Endothelial cell of umbilical vein (primary cell): ENCODE measurements at regions not wholly inside any gene's neighbourhood (a gene's known extent, or its start where the extent isn't known, plus 50 kb on each side); places are given as distances from the start of the nearest gene placed in this dataset.

Experiments used
- BruUV-seq: library from RNA; stranded (reverse); fragments of 400-500 nt; replicated peaks from 2 replicates; lab custom pipeline; 2021; lab: Mats Ljungman, UMichigan
- CTCF ChIA-PET: fragments of 300-600, 350-600 bp; sonication (Branson Sonifier 250); formaldehyde crosslinking; loops from one replicate; lab custom pipeline; 2021; ENCODE audit warnings: antibody characterized with exemption, inconsistent platforms; lab: Charles Lee
- POLR2A ChIA-PET: fragments of 300-600, 350-600 bp; sonication (Branson Sonifier 250); formaldehyde crosslinking; loops from one replicate; lab custom pipeline; 2021; ENCODE audit warnings: antibody characterized with exemption, inconsistent platforms; lab: Charles Lee
- DNase-seq: peaks from one replicate; pipeline ENCODE4 v3.0.0-alpha.2; 2011; ENCODE audit warnings: low read depth, low spot score
- FAIRE-seq: peaks from 2 replicates; lab custom pipeline; 2011; peaks lifted over from hg19 to GRCh38; lab: Jason Lieb, UNC
- H2AFZ ChIP-seq: 2 replicates; pipeline ENCODE4 v1.6.0; 2012; ENCODE audit warnings: low read depth, low read length, control low read depth, inconsistent platforms
- H3K27ac ChIP-seq: 2 replicates; pipeline ENCODE4 v1.5.1; 2011; ENCODE audit warnings: low read depth, mild to moderate bottlenecking, control low read depth, low read length, moderate library complexity; ENCODE audit not compliant: insufficient read depth
- H3K27me3 ChIP-seq, 2 experiments: 2 replicates each; pipeline versions ENCODE4 v1.6.0 to v1.6.1; 2011; ENCODE audit warnings: low read length in 2 of 2, mixed read lengths in 1 of 2; ENCODE audit not compliant: control insufficient read depth in 2 of 2, insufficient read depth in 2 of 2
- H3K36me3 ChIP-seq, 2 experiments: 2 replicates in 1 of 2; 3 replicates in 1 of 2; pipeline ENCODE4 v1.5.1; 2011; ENCODE audit warnings: low read length in 2 of 2, mild to moderate bottlenecking in 1 of 2, moderate library complexity in 1 of 2; ENCODE audit not compliant: control insufficient read depth in 2 of 2, insufficient read depth in 2 of 2; ENCODE audit errors: extremely low read depth in 1 of 2
- H3K4me1 ChIP-seq: 3 replicates; pipeline ENCODE4 v1.5.1; 2011; ENCODE audit warnings: mild to moderate bottlenecking, low read length; ENCODE audit not compliant: control insufficient read depth, insufficient read depth; ENCODE audit errors: extremely low read depth
- H3K4me2 ChIP-seq: 2 replicates; pipeline ENCODE4 v1.6.1; 2011; ENCODE audit warnings: low read length, control low read depth, mixed read lengths; ENCODE audit not compliant: insufficient read depth
- H3K4me3 ChIP-seq, 3 experiments: fragments of 200-600 bp in 1 of 3; sonication (generic), shearing (Covaris generic) in 1 of 3; replicated peaks in 1 of 3; 2 replicates each; pipeline ENCODE4 v1.5.1; 2011 to 2016; ENCODE audit warnings: control low read depth in 3 of 3, low read length in 3 of 3, mild to moderate bottlenecking in 2 of 3, inconsistent platforms in 1 of 3, low read depth in 1 of 3, moderate library complexity in 1 of 3; ENCODE audit not compliant: insufficient read depth in 1 of 3
- H3K79me2 ChIP-seq: 2 replicates; pipeline ENCODE4 v1.6.0; 2012; ENCODE audit warnings: low read length, inconsistent platforms; ENCODE audit not compliant: control insufficient read depth, insufficient read depth
- H3K9ac ChIP-seq: replicated peaks from 2 replicates; pipeline ENCODE3; 2011; ENCODE audit warnings: low read length, control low read depth; ENCODE audit not compliant: insufficient read depth; ENCODE audit errors: extremely low read depth
- H3K9me1 ChIP-seq: replicated peaks from 3 replicates; pipeline ENCODE4 v1.6.0; 2011; ENCODE audit warnings: mild to moderate bottlenecking, low read length; ENCODE audit not compliant: control insufficient read depth, insufficient read depth; ENCODE audit errors: extremely low read depth
- H3K9me3 ChIP-seq: replicated peaks from 2 replicates; pipeline ENCODE4 v1.5.1; 2012; ENCODE audit warnings: low read length, inconsistent platforms; ENCODE audit not compliant: control insufficient read depth, insufficient read depth
- H4K20me1 ChIP-seq: replicated peaks from 2 replicates; pipeline ENCODE3; 2011; ENCODE audit warnings: mild to moderate bottlenecking, low read length; ENCODE audit not compliant: control insufficient read depth, insufficient read depth; ENCODE audit errors: extremely low read depth
- CTCF ChIP-seq, 2 donors: IDR thresholded peaks; 1 replicate in 1 of 2; 2 replicates in 1 of 2; pipeline ENCODE4 v1.5.1; 2011; ENCODE audit warnings: low read length in 2 of 2, mild to moderate bottlenecking in 2 of 2, moderate library complexity in 2 of 2, control low read depth in 1 of 2, inconsistent platforms in 1 of 2, low read depth in 1 of 2; ENCODE audit not compliant: insufficient read depth in 1 of 2; ENCODE audit errors: extremely low read depth in 1 of 2
- EZH2 ChIP-seq: IDR thresholded peaks from 2 replicates; pipeline ENCODE4 v1.6.1; 2012; ENCODE audit warnings: borderline replicate concordance, low read depth, mild to moderate bottlenecking, moderate library complexity, low read length, inconsistent platforms; ENCODE audit not compliant: severe bottlenecking
- FOS ChIP-seq: IDR thresholded peaks from 2 replicates; pipeline ENCODE4 v1.6.1; 2011; ENCODE audit warnings: mild to moderate bottlenecking, low read length, moderate library complexity, borderline replicate concordance; ENCODE audit not compliant: insufficient read depth
- GATA2 ChIP-seq: IDR thresholded peaks from 2 replicates; pipeline ENCODE4 v1.7.0; 2011; ENCODE audit warnings: low read depth, mild to moderate bottlenecking, moderate library complexity, mixed read lengths, low read length; ENCODE audit not compliant: insufficient read length, insufficient read depth
- JUN ChIP-seq: IDR thresholded peaks from 2 replicates; pipeline ENCODE4 v1.6.1; 2011; ENCODE audit warnings: borderline replicate concordance, low read depth; ENCODE audit not compliant: insufficient read length, insufficient read depth
- MAX ChIP-seq: IDR thresholded peaks from 2 replicates; pipeline ENCODE4 v1.6.1; 2011; ENCODE audit not compliant: insufficient read depth, insufficient read length
- MYC ChIP-seq: IDR thresholded peaks from one replicate; pipeline ENCODE4 v1.6.1; 2011; ENCODE audit warnings: mild to moderate bottlenecking, low read depth, low read length
- POLR2A ChIP-seq: IDR thresholded peaks from 2 replicates; pipeline ENCODE4 v1.6.1; 2012; ENCODE audit warnings: low read depth, mild to moderate bottlenecking, control low read depth, low read length
- POLR2AphosphoS5 ChIP-seq: IDR thresholded peaks from 2 replicates; pipeline ENCODE4 v1.6.1; 2012; ENCODE audit warnings: low read depth, mild to moderate bottlenecking, control low read depth, low read length, moderate library complexity; ENCODE audit not compliant: insufficient read depth
- dilution Hi-C: fragments of 300-500 bp; cut with MboI; formaldehyde crosslinking; loops from one replicate; pipeline ENCODE4 v1.15.0; 2019; ENCODE audit warnings: low sequenced_read_pairs; ENCODE audit not compliant: extremely low pct_ligation_motif_present
- intact Hi-C: fragments of 100-400 bp; cut with micrococcal nuclease; formaldehyde crosslinking; loops from one replicate; pipeline ENCODE4 v1.10.0; 2022

GRCh38 chr11:116403794-116404461 lies 368.9 kb downstream of the BUD13 start:
- Histone ChIP-seq H3K36me3 (no peaks in the 10 kb centered on the region), H3K4me1 (no peaks in the 10 kb centered on the region), H3K9ac (no peak overlapping the region), H3K4me2 (no peak overlapping the region), H3K9me1 (no peaks in the 10 kb centered on the region), H4K20me1 (no peaks in the 10 kb centered on the region), H3K27ac (no peak overlapping the region), H2AFZ (no peak overlapping the region), H3K9me3 (no peaks in the 10 kb centered on the region), H3K79me2 (no peaks in the 10 kb centered on the region), H3K4me3 (no peak overlapping the region), H3K27me3 (no peaks in the 10 kb centered on the region)
- no peak for DNase-seq
- TF ChIP-seq MYC (no peak), POLR2A (no peak), EZH2 (no peak), CTCF (IDR thresholded peaks at IDR 0.05; ENCODE audit: extremely low read depth in 1 of 2, insufficient read depth in 1 of 2, low read depth in 1 of 2, low read length in 2 of 2) (no peak), POLR2AphosphoS5 (no peak), FOS (no peak), JUN (no peak), MAX (no peak), GATA2 (no peak)
- no peak for FAIRE-seq
- intact Hi-C loops, result no loop called here
- BruUV-seq, result no TSS peak
- POLR2A ChIA-PET, result no interaction called here
- CTCF ChIA-PET, result interaction anchor here (1.3 kb wide), 1 partner anchor 95 kb away, joined by 4 read pairs; no protein-coding TSS in a partner anchor
- dilution Hi-C loops, result no loop called here
